ENCODE measurements at regions not wholly inside any gene's neighbourhood (a gene's known extent, or its start where the extent isn't known, plus 50 kb on each side); places are given as distances from the start of the nearest gene placed in this dataset.

DNA sequence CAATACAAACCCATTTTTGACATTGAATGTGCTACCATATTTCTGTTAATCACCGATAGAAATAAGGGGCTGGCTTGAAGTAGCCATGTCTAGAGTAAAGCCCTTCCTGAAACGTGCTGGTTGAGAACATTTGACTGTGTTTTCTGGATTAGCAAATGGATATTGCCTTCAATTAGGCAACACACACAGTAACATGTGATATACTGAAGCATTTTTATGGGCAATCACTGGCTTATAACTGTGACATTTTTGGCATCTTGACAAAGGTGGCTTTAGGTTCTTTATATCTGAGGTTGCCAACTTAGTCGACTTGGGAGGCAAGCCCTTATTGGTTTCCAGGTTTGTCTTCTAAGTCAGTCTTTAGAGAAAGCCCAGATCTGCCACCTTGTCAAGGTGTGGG, 292.9 kb downstream of the BTBD3 start:
- no peak overlapping the region for H3K9ac ChIP-seq
- H3K4me2 ChIP-seq = no peak overlapping the region
- TF ChIP-seq, protein P1, sequence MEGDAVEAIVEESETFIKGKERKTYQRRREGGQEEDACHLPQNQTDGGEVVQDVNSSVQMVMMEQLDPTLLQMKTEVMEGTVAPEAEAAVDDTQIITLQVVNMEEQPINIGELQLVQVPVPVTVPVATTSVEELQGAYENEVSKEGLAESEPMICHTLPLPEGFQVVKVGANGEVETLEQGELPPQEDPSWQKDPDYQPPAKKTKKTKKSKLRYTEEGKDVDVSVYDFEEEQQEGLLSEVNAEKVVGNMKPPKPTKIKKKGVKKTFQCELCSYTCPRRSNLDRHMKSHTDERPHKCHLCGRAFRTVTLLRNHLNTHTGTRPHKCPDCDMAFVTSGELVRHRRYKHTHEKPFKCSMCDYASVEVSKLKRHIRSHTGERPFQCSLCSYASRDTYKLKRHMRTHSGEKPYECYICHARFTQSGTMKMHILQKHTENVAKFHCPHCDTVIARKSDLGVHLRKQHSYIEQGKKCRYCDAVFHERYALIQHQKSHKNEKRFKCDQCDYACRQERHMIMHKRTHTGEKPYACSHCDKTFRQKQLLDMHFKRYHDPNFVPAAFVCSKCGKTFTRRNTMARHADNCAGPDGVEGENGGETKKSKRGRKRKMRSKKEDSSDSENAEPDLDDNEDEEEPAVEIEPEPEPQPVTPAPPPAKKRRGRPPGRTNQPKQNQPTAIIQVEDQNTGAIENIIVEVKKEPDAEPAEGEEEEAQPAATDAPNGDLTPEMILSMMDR (IDR thresholded peaks at IDR 0.05) = no peak
- TF ChIP-seq EZH2phosphoT487 (IDR thresholded peaks at IDR 0.05) = no peak
- TF ChIP-seq EZH2 (IDR thresholded peaks at IDR 0.05) = no peak
- no peak for DNase-seq (ENCODE audit: low spot score)
- H3K27me3 Mint-ChIP-seq (ENCODE audit: insufficient read depth, low read depth) = no peaks in the 10 kb centered on the region
- H3K27me3 ChIP-seq = no peaks in the 10 kb centered on the region
- H3K27ac ChIP-seq = no peak overlapping the region
- no peak overlapping the region for H2AFZ ChIP-seq (replicated peaks)
- H3K4me1 ChIP-seq = no peaks in the 10 kb centered on the region
- H3K4me3 Mint-ChIP-seq = no peak overlapping the region
- H3K9me3 ChIP-seq (ENCODE audit: low read depth) = peaks cover 3% of the 10 kb centered on the region
- H4K20me1 ChIP-seq (ENCODE audit: low read depth) = no peaks in the 10 kb centered on the region
- H3K4me3 ChIP-seq = no peak overlapping the region
- H3K9me3 Mint-ChIP-seq = peaks cover 8% of the 10 kb centered on the region
- no peaks in the 10 kb centered on the region for H3K79me2 ChIP-seq (ENCODE audit: low read depth)
- H3K27ac Mint-ChIP-seq = no peak overlapping the region
- no peaks in the 10 kb centered on the region for H3F3A ChIP-seq (ENCODE audit: low read depth)
- no peaks in the 10 kb centered on the region for H3K4me1 Mint-ChIP-seq
- no peaks in the 10 kb centered on the region for H3K36me3 ChIP-seq
- H3K36me3 Mint-ChIP-seq = no peaks in the 10 kb centered on the region

DNA sequence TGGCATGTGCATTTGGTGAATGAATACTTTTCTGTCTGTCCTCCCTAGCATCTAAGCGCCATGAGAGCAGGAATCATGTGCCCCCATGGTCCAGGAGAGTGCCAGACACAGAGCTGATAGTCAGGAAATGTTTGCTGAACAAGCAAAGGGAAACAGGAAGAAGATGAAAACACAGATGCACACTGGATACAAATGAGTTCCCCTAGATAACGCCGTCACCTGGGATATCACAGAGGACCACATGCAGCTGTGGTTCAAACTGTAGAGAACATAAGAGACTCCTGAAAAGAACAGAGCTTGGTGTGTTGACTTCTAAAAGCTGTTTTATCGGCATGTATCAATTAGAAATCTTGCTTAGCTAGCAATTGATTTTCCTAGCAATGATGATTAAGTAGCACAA, 293.7 kb downstream of the BTBD3 start:
- Mint-ChIP-seq H3K4me1 (no peaks in the 10 kb centered on the region), H3K9me3 (peaks cover under 1% of the 10 kb centered on the region), H3K27me3 (ENCODE audit: insufficient read depth, low read depth) (no peaks in the 10 kb centered on the region), H3K4me3 (no peak overlapping the region), H3K36me3 (no peaks in the 10 kb centered on the region), H3K27ac (no peak overlapping the region)
- H2AFZ ChIP-seq (replicated peaks) = no peak overlapping the region
- no peak overlapping the region for H3K4me3 ChIP-seq
- TF ChIP-seq EZH2 (IDR thresholded peaks at IDR 0.05) (no peak), EZH2phosphoT487 (IDR thresholded peaks at IDR 0.05) (no peak)
- TF ChIP-seq, protein P1 (IDR thresholded peaks at IDR 0.05) = no peak
- H3K9ac ChIP-seq = no peak overlapping the region
- DNase-seq (ENCODE audit: low spot score) = no peak
- H3F3A ChIP-seq (ENCODE audit: low read depth) = no peaks in the 10 kb centered on the region
- H3K9me3 ChIP-seq (ENCODE audit: low read depth) = peaks cover 3% of the 10 kb centered on the region
- H4K20me1 ChIP-seq (ENCODE audit: low read depth) = no peaks in the 10 kb centered on the region
- H3K4me2 ChIP-seq = no peak overlapping the region
- no peaks in the 10 kb centered on the region for H3K4me1 ChIP-seq
- no peaks in the 10 kb centered on the region for H3K27me3 ChIP-seq
- no peak overlapping the region for H3K27ac ChIP-seq
- H3K36me3 ChIP-seq = no peaks in the 10 kb centered on the region
- no peaks in the 10 kb centered on the region for H3K79me2 ChIP-seq (ENCODE audit: low read depth)

DNA sequence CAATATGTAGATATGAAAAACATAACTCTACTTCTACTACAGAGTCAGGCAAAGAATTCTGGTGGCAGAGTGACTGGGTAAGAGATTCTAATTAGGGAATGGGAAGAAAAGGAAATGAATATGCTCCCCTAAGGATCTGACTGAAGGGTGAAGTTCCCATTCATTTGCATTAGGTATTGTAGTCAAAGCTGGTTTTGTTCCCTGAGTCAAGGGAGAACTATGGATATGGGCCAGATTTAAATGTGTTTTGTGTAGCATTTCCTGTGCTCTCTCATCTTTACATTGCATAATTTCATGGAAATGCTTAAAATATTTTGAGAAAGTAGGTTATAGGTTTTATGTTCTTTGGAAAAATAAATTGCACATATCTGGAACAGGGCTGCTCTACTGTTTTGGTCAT, 299.7 kb downstream of the BTBD3 start:
- Mint-ChIP-seq H3K27ac (no peak overlapping the region), H3K27me3 (ENCODE audit: insufficient read depth, low read depth) (no peaks in the 10 kb centered on the region), H3K4me3 (no peak overlapping the region), H3K9me3 (no peaks in the 10 kb centered on the region), H3K4me1 (peaks cover 7% of the 10 kb centered on the region), H3K36me3 (no peaks in the 10 kb centered on the region)
- no peaks in the 10 kb centered on the region for H3K27me3 ChIP-seq
- no peak for DNase-seq (ENCODE audit: low spot score)
- no peaks in the 10 kb centered on the region for H3K36me3 ChIP-seq
- H3K4me3 ChIP-seq = no peak overlapping the region
- H2AFZ ChIP-seq (replicated peaks) = no peak overlapping the region
- H4K20me1 ChIP-seq (ENCODE audit: low read depth) = no peaks in the 10 kb centered on the region
- H3K27ac ChIP-seq = no peak overlapping the region
- H3K9ac ChIP-seq = no peak overlapping the region
- no peaks in the 10 kb centered on the region for H3K4me1 ChIP-seq
- TF ChIP-seq EZH2phosphoT487 (IDR thresholded peaks at IDR 0.05) (no peak), EZH2 (IDR thresholded peaks at IDR 0.05) (no peak)
- TF ChIP-seq, protein P1 (IDR thresholded peaks at IDR 0.05) = no peak
- H3K4me2 ChIP-seq = no peak overlapping the region
- H3F3A ChIP-seq (ENCODE audit: low read depth) = no peaks in the 10 kb centered on the region
- no peaks in the 10 kb centered on the region for H3K9me3 ChIP-seq (ENCODE audit: low read depth)
- H3K79me2 ChIP-seq (ENCODE audit: low read depth) = no peaks in the 10 kb centered on the region

DNA sequence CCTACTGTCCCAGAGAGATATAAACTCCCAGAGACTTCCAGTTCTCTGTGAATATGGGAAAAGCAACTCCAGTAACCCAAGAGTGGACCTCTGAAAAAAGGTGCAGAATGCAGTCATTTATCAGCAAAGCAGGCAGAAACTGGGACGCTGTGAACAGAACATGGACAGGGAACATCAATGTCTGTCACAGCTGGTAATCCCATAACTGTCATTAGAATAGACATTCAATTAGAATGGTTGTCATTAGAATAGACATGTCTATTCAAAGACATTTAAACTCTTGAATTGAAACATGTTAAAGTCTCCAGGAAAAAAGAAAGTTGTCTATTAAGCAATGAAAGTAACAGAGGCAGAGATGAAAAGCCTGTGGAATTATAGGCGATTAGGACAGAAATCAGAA, 302.1 kb downstream of the BTBD3 start:
- no peak for DNase-seq (ENCODE audit: low spot score)
- H3K9me3 Mint-ChIP-seq = no peaks in the 10 kb centered on the region
- Histone ChIP-seq H2AFZ (replicated peaks) (no peak overlapping the region), H3K36me3 (no peaks in the 10 kb centered on the region), H3F3A (ENCODE audit: low read depth) (no peaks in the 10 kb centered on the region), H3K27ac (no peak overlapping the region), H3K4me3 (no peak overlapping the region), H4K20me1 (ENCODE audit: low read depth) (no peaks in the 10 kb centered on the region), H3K9ac (no peak overlapping the region), H3K9me3 (ENCODE audit: low read depth) (no peaks in the 10 kb centered on the region), H3K79me2 (ENCODE audit: low read depth) (no peaks in the 10 kb centered on the region), H3K4me1 (no peaks in the 10 kb centered on the region), H3K4me2 (no peak overlapping the region), H3K27me3 (no peaks in the 10 kb centered on the region)
- no peak overlapping the region for H3K27ac Mint-ChIP-seq
- H3K36me3 Mint-ChIP-seq = no peaks in the 10 kb centered on the region
- no peaks in the 10 kb centered on the region for H3K27me3 Mint-ChIP-seq (ENCODE audit: insufficient read depth, low read depth)
- peaks cover 7% of the 10 kb centered on the region for H3K4me1 Mint-ChIP-seq
- no peak overlapping the region for H3K4me3 Mint-ChIP-seq
- no peak for TF ChIP-seq EZH2 (IDR thresholded peaks at IDR 0.05)
- TF ChIP-seq, protein P1 (IDR thresholded peaks at IDR 0.05) = no peak
- TF ChIP-seq EZH2phosphoT487 (IDR thresholded peaks at IDR 0.05) = no peak
